HT1080 (cell line): ENCODE measurements at regions not wholly inside any gene's neighbourhood (a gene's known extent, or its start where the extent isn't known, plus 50 kb on each side); places are given as distances from the start of the nearest gene placed in this dataset.
A peak's percentile ranks its signal among the peaks of the same experiment; 100 is the strongest.
"Not testable (repeated sequence)": the region's sequence is repeated elsewhere in the genome, so short reads cannot be mapped to it uniquely, and the experiment has no call there.

ENCODE experiments used
- DNase-seq: peaks from one replicate; pipeline ENCODE4 v3.0.0-alpha.2; 2015; ENCODE audit warnings: low read depth

GRCh38 chr9:7481570-7481969 lies 318.0 kb downstream of the DMAC1 start:
- no peak for DNase-seq

DNA sequence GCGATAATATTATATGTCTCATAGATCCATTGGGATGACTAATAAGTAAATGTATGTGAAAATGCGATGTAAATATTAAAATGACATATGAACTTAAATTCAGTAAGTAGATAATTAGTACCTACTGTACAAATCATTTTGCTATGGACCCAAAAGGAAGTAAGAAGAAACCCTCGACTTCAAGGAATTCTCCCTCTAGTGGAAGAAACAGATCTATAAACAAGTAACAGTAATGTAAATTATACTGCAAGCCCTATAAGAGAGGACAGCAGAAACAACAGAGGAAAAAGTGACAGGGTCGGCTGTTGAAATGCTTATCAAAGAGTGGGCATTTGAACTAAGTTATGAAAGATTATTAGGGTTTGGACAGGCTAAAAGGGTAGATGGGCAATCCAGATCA lies 320.3 kb downstream of the DMAC1 start:
- DNase-seq, result no peak

DNA sequence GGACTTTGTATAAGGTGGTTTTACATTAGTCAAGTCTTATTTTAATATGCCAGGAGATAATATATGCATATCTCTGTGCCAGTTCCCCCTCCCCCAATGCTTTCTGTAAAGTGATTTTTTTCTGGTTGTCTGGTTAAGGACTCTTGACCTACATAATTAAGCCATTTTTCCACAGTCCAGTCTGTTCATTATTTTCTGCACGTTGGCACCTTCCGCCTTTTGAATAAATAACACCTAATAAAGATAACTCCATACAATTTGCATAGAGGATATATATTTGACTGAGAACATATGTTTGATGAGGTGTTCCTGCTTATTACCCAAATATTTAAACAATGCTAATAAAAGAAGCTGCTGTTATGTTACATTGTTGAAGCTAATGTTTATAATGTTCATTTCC lies 320.9 kb downstream of the DMAC1 start:
- DNase-seq, result no peak

DNA sequence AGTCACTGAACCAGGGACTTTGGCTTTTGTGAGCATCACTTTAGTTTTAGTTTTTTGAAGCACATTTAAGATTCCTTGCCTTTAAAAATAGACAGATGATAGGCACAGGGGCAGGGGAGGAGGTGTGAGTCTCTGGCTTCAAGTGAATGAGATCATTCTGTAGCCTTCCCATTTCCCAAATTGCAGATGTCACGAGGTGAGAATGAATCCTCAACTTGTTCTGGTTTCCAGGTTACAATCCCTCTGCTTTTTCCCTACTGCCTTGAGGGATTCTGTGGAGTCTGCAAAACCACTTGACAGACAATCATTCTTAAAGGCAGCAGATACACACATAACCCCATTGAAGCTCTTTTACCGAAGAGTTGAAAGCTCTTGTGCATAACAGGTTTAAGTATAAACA lies 332.4 kb downstream of the DMAC1 start:
- no peak for DNase-seq

DNA sequence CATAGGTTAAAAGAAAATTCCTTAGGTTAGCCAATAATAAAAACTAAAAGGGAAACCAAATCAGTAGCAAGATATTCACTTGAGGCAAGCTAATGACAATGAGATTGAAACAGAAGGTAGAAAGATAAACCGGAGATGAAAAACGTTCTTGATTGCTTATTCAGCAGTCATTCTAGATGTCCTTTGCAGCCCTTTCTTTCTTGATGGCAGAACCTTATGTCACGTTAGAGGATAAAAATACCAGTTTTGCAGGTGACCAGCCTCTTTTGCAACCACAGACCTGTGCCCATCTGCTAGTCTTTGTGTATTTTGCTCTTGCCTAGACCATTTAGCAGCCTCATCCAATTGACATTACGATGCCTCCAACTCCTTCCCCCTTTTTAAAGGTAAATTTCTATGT lies 337.8 kb downstream of the DMAC1 start:
- DNase-seq, result no peak

DNA sequence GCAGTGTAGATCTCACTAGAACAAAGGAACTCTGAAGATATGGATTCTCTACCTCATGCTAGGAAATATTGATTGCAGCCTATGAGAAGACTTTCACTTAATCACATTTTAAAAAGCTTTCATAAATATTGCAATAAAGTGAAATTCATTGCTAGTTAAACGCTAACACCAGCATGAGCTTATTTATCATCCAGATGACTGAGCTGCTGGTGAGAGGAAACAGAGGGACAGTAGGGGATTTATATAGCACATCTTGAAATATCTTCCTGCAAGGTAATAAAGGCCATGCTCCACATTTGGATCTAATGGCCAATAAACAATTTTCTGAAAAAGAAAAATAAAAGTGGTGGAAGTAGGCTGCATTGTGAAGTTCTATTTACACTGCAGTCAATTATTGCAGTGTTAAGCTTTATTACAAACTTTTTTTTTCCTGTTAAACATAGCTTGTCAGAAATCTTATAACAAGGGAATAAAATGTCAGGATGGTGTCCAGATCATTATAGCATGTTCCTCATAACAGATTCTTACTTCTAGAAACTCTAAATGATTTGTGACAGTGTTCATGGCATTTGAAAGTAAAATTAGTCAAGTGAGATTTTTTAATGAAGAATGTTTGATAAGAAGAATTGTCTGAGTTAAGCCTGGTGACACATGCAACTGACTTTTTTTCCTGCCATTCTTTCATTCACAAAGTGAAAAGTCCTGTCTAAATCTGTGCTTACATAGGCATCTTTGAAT lies 342.6 kb downstream of the DMAC1 start:
- no peak for DNase-seq

GRCh38 chr9:7456377-7456776 lies 343.2 kb downstream of the DMAC1 start:
- no peak for DNase-seq

DNA sequence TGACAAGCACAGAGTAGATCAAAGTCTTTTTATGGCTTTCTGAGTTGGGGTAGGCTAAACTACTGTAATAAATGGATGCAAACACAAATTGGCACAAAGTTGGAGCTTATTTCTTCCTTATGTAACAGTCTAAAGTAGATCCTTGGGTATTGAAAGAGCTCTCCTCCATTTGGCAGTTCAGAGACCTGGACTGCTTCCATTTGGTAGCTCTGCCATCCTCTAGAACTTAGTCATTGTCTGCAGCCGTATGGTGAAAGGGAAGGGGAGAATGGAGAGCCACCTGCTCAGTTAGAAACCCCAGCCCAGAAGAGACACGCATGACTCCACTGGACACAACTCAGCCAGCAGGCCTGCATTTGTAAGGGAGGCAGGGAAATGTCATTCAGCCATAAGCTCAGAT lies 345.0 kb downstream of the DMAC1 start:
- no peak for DNase-seq

GRCh38 chr9:7452378-7452777 lies 347.2 kb downstream of the DMAC1 start:
- DNase-seq, result peak; percentile 78

- no peak for DNase-seq
These were observed 348.5 kb downstream of the DMAC1 start for GRCh38 chr9:7451062-7451461.

DNA sequence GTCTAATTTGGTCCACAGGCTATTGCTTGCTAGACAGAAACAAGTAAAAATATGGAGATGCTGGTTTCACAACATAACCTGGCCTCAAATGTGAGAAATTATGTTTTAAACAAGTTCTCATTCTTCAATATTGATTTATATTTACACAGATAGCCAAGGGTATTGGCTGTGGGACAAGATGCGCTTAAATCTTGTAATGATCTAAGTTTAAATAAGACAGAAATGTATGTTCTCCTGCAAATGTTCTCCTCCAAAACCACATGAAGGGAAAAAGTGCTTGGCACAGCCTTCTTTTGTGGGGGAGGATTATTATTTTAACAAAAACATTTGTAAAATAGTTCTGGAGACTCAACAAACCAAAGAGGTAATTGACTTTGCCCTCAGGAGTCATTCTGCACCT lies 356.0 kb downstream of the DMAC1 start:
- DNase-seq, result no peak

DNA sequence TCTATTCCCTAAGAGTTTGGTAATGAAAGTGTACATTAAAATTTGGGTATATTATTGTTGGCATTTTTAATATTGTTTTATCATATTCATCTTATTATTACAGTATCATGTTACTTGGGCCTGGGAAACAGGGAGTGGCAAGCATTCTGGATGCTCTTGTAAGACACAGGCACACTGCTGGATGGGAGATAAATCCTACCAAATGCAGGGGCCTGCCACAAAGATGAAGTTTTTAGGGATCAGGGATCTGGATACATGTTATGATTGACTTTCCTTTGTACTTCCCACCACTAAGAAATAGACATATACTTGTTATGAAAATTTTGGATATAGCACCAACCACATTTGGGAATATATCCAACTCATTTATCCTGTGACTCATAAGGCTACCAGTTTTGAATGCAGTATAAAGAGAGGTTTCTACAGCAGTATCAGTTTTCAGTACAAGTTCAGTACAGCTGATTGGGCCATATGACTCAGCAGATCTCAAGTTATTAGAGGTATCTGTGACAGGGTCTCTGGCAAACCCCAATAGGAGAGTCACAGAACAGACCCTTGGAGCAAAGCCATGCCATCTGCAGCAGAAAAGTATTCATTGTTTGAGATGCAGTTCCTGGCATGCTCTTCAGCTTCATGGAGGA lies 360.1 kb downstream of the DMAC1 start:
- DNase-seq, result peak; percentile 73

GRCh38 chr9:7436754-7437153 lies 362.8 kb downstream of the DMAC1 start:
- DNase-seq, result no peak

- no peak for DNase-seq
These were observed 365.9 kb downstream of the DMAC1 start for GRCh38 chr9:7433508-7434292.

- DNase-seq, result no peak
These were observed 366.6 kb downstream of the DMAC1 start for GRCh38 chr9:7432989-7433388.

DNA sequence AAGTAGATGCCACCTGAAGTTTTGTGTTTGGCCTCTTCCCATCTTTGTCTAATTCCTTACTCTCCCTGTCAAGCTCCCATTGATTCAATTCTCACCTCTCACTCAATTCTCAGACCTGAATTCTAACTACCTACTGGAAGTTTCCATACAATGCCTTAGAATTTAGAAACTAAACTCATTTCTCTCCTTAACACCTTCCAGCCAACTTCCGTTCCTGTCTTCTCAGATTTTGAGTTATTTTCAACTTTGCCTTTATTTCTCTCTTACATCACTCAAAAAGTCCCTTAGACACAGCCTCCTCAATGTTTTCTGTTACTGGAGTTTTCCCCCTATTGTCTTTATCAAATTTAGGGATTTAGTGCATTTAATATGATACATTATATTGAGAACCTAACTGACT lies 382.2 kb downstream of the DMAC1 start:
- not testable (repeated sequence) for DNase-seq

- no peak for DNase-seq
These were observed 383.7 kb downstream of the DMAC1 start for GRCh38 chr9:7415836-7416235.

DNA sequence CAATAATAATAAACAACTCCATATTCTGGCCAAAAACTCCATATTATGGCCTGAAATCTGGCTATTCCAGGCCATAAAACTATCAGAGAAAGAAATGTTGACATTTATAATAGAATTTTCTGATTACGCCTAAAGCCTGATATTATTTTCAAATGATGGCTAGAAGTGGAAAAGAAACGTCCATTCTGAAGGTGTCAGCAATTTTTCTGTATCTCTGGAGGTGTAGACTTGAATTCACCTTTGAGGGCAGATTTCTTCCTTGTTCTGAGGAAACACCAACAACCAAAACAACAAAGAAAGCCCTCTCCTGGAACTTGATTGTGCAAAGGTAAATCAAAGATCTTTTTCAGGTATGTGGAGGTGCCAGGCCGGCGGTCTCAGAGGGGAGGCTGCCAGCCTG lies 390.7 kb downstream of the DMAC1 start:
- no peak for DNase-seq

GRCh38 chr9:7407246-7407645 lies 392.3 kb downstream of the DMAC1 start:
- DNase-seq, result peak; percentile 57

GRCh38 chr9:7405924-7406604 lies 393.5 kb downstream of the DMAC1 start:
- no peak for DNase-seq

DNA sequence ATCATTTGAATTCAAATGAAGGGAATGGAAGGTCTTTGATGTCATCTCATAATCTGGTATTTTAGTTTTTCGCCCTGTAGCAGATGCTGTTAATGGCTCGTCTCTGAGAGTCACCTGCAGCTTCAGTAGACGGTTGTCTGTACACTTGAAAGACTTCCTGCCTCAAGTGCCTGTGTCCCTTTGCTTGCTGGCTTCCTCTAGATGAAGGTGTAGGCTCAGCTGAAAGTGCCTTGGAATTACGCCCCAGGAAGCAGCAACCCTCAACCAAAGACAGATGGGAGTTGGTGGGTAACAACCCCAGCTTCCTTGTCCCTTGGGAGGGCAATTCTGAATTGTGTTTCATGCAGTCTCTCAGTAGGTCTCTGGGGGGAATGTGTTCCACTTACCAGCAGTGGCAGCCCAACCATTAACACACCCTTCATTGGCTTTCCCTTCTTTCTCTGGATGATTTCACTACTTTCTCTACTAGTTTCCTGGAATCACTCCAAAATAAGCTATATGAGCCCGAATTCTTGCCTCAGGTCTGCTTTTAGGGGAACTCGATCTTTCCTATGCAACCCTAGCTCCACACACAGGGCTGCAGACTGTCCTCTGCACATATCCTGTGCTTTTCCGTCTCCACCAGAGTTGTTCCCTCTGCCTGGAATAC lies 395.6 kb downstream of the DMAC1 start:
- no peak for DNase-seq

GRCh38 chr9:7403028-7403389 lies 396.6 kb downstream of the DMAC1 start:
- DNase-seq, result no peak
